DND-41 (cell line): ENCODE measurements at regions not wholly inside any gene's neighbourhood (a gene's known extent, or its start where the extent isn't known, plus 50 kb on each side); places are given as distances from the start of the nearest gene placed in this dataset.
"Not testable (repeated sequence)": the region's sequence is repeated elsewhere in the genome, so short reads cannot be mapped to it uniquely, and the experiment has no call there.

Source experiments
- EZH2 ChIP-seq: IDR thresholded peaks from 3 replicates; pipeline ENCODE4 v1.6.1; 2012; ENCODE audit warnings: borderline replicate concordance, low read depth, mild to moderate bottlenecking, moderate library complexity, low read length, inconsistent platforms; ENCODE audit not compliant: severe bottlenecking
- TF ChIP-seq, protein P1 (sequence below): IDR thresholded peaks from 2 replicates; pipeline ENCODE4 v1.5.1; 2012; ENCODE audit warnings: borderline replicate concordance, low read length, moderate library complexity, mild to moderate bottlenecking; ENCODE audit not compliant: poor library complexity, severe bottlenecking; ENCODE audit errors: extremely low read depth

- TF ChIP-seq, protein P1, sequence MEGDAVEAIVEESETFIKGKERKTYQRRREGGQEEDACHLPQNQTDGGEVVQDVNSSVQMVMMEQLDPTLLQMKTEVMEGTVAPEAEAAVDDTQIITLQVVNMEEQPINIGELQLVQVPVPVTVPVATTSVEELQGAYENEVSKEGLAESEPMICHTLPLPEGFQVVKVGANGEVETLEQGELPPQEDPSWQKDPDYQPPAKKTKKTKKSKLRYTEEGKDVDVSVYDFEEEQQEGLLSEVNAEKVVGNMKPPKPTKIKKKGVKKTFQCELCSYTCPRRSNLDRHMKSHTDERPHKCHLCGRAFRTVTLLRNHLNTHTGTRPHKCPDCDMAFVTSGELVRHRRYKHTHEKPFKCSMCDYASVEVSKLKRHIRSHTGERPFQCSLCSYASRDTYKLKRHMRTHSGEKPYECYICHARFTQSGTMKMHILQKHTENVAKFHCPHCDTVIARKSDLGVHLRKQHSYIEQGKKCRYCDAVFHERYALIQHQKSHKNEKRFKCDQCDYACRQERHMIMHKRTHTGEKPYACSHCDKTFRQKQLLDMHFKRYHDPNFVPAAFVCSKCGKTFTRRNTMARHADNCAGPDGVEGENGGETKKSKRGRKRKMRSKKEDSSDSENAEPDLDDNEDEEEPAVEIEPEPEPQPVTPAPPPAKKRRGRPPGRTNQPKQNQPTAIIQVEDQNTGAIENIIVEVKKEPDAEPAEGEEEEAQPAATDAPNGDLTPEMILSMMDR, result not testable (repeated sequence)
- not testable (repeated sequence) for TF ChIP-seq EZH2
Observed at GRCh38 chr4:115493770-115494169, 380.4 kb upstream of the NDST4 start.
